ENCODE measurements at regions not wholly inside any gene's neighbourhood (a gene's known extent, or its start where the extent isn't known, plus 50 kb on each side); places are given as distances from the start of the nearest gene placed in this dataset.

DNA sequence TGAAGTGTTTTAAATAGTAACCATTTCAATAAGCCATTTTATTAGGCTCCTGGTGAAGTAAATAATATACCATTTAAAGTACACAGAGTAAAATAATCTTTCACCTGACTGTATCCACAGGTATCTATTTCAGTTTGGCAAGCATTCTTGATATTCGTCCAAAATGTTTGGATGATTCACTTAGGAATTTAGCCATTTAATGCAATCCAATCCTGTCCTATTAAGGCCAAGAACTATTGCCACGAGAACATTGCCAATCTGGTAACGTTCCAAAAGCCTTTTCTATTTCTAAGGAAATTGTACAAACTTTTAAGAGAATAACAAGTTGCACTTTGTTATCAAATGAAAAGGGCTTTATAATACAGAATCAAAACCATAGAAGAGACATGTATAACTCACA, 209.8 kb upstream of the THRB start:
- no peaks in the 10 kb centered on the region for H3K4me1 ChIP-seq (ENCODE audit: low read depth, poor library complexity, severe bottlenecking)
- TF ChIP-seq, protein P1, sequence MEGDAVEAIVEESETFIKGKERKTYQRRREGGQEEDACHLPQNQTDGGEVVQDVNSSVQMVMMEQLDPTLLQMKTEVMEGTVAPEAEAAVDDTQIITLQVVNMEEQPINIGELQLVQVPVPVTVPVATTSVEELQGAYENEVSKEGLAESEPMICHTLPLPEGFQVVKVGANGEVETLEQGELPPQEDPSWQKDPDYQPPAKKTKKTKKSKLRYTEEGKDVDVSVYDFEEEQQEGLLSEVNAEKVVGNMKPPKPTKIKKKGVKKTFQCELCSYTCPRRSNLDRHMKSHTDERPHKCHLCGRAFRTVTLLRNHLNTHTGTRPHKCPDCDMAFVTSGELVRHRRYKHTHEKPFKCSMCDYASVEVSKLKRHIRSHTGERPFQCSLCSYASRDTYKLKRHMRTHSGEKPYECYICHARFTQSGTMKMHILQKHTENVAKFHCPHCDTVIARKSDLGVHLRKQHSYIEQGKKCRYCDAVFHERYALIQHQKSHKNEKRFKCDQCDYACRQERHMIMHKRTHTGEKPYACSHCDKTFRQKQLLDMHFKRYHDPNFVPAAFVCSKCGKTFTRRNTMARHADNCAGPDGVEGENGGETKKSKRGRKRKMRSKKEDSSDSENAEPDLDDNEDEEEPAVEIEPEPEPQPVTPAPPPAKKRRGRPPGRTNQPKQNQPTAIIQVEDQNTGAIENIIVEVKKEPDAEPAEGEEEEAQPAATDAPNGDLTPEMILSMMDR (conservative IDR thresholded peaks at IDR 0.05; ENCODE audit: low read depth, low read length) = no peak
- H3K4me3 ChIP-seq (IDR thresholded peaks at IDR 0.05; ENCODE audit: insufficient read depth, low read depth, low read length) = no peak overlapping the region
- no peaks in the 10 kb centered on the region for H3K36me3 ChIP-seq (ENCODE audit: insufficient read depth)
- H3K9ac ChIP-seq = no peak overlapping the region
- H3K27ac ChIP-seq = no peak overlapping the region
- H2AFZ ChIP-seq (ENCODE audit: low read depth) = no peak overlapping the region
- no peaks in the 10 kb centered on the region for H3K79me2 ChIP-seq (ENCODE audit: insufficient read depth, low read depth)
- no peaks in the 10 kb centered on the region for H4K20me1 ChIP-seq (ENCODE audit: insufficient read depth)
- no peak overlapping the region for H3K4me2 ChIP-seq
- no peaks in the 10 kb centered on the region for H3K27me3 ChIP-seq (ENCODE audit: insufficient read depth, low read depth)

DNA sequence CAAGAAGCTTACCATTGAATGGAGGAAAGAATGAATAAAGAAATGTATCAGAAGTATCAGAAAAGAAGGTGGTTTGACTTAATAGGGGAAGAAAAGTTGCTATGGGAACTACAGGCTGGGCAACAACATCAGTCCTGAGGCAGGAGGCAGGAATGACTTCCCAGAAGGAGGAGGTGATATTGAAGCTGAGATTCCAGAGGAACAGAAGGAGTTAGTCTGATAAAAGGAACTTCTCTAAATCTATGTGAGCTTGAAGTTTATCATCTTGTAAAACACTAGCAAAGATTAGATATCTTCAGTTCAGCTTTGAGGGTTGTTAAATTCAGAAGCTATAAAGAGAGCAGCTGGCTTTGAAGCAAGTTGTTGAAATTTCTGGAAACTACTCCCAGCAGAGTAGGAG, 213.3 kb upstream of the THRB start:
- Histone ChIP-seq H3K27ac (no peak overlapping the region), H3K27me3 (ENCODE audit: insufficient read depth, low read depth) (no peaks in the 10 kb centered on the region), H2AFZ (ENCODE audit: low read depth) (no peak overlapping the region), H3K9ac (no peak overlapping the region), H3K36me3 (ENCODE audit: insufficient read depth) (no peaks in the 10 kb centered on the region), H4K20me1 (ENCODE audit: insufficient read depth) (no peaks in the 10 kb centered on the region), H3K4me2 (no peak overlapping the region), H3K4me1 (ENCODE audit: low read depth, poor library complexity, severe bottlenecking) (no peaks in the 10 kb centered on the region), H3K79me2 (ENCODE audit: insufficient read depth, low read depth) (no peaks in the 10 kb centered on the region), H3K4me3 (IDR thresholded peaks at IDR 0.05; ENCODE audit: insufficient read depth, low read depth, low read length) (no peak overlapping the region)
- TF ChIP-seq, protein P1 (conservative IDR thresholded peaks at IDR 0.05; ENCODE audit: low read depth, low read length) = no peak

DNA sequence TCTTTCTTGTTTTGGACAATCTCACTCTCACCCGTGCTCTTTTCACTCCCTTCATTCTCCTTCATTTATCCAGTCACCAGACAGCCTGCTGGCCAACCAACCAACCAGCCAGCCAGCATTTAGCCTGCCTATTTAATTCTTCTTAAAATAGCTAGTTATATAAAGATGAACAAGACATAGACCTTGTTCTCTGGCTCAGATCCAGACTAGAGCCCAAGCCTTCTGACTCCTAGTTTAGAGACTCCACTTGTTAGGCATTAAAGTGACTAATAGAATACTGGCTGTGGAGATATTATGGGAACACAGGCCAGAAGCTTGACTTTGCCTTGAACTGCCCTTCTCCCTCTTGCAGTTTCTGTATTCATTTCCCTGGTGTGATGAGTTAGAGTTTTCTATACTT, 215.3 kb upstream of the THRB start:
- Histone ChIP-seq H2AFZ (ENCODE audit: low read depth) (no peak overlapping the region), H3K4me2 (no peak overlapping the region), H3K4me1 (ENCODE audit: low read depth, poor library complexity, severe bottlenecking) (no peaks in the 10 kb centered on the region), H3K27ac (no peak overlapping the region), H3K9ac (no peak overlapping the region), H4K20me1 (ENCODE audit: insufficient read depth) (no peaks in the 10 kb centered on the region), H3K27me3 (ENCODE audit: insufficient read depth, low read depth) (no peaks in the 10 kb centered on the region), H3K4me3 (IDR thresholded peaks at IDR 0.05; ENCODE audit: insufficient read depth, low read depth, low read length) (no peak overlapping the region), H3K79me2 (ENCODE audit: insufficient read depth, low read depth) (no peaks in the 10 kb centered on the region), H3K36me3 (ENCODE audit: insufficient read depth) (no peaks in the 10 kb centered on the region)
- TF ChIP-seq, protein P1 (conservative IDR thresholded peaks at IDR 0.05; ENCODE audit: low read depth, low read length) = no peak

DNA sequence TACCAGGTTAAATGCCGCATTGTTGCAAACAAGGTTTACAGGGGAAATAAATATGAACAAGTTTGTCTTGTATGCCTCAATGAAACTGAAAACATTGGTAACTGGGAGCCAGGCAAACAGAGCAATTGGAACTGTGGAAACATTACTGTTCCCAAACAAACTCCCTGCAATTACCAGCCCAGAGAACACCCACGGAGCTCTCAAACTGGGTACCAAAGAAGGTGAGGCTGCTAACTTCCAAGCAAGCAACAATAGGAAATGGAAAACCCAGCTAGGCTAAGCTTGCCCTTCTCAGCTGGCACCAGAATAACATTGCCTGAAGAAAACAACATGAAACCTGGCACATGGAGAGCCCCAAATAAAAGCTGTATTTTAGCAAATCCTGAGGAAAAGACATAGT, 218.9 kb upstream of the THRB start:
- TF ChIP-seq, protein P1 (conservative IDR thresholded peaks at IDR 0.05; ENCODE audit: low read depth, low read length) = no peak
- Histone ChIP-seq H2AFZ (ENCODE audit: low read depth) (no peak overlapping the region), H3K4me3 (IDR thresholded peaks at IDR 0.05; ENCODE audit: insufficient read depth, low read depth, low read length) (no peak overlapping the region), H3K9ac (no peak overlapping the region), H3K4me2 (no peak overlapping the region), H3K36me3 (ENCODE audit: insufficient read depth) (no peaks in the 10 kb centered on the region), H3K27ac (no peak overlapping the region), H3K4me1 (ENCODE audit: low read depth, poor library complexity, severe bottlenecking) (no peaks in the 10 kb centered on the region), H3K27me3 (ENCODE audit: insufficient read depth, low read depth) (no peaks in the 10 kb centered on the region), H4K20me1 (ENCODE audit: insufficient read depth) (no peaks in the 10 kb centered on the region), H3K79me2 (ENCODE audit: insufficient read depth, low read depth) (no peaks in the 10 kb centered on the region)

DNA sequence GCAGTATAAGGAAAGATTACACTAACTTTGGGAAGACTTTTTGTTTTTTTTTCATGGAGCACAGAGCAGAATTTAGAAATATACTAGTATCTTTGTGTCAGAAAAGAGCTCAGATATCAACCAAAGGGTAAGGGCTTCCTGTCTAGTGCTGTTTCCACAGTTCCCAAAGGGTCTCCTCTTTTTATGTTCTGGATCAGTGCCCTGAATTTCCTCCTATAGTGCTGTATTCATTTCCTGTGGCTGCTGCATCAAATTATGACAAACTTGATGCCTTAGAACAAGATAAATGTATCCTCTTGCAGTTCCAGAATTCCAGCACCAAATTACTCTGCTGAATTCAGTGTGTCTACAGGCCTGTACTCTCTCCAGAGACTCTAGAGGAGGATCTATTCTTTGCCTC, 219.8 kb upstream of the THRB start:
- no peaks in the 10 kb centered on the region for H4K20me1 ChIP-seq (ENCODE audit: insufficient read depth)
- H3K79me2 ChIP-seq (ENCODE audit: insufficient read depth, low read depth) = no peaks in the 10 kb centered on the region
- no peak overlapping the region for H3K9ac ChIP-seq
- H2AFZ ChIP-seq (ENCODE audit: low read depth) = no peak overlapping the region
- no peak overlapping the region for H3K4me2 ChIP-seq
- TF ChIP-seq, protein P1 (conservative IDR thresholded peaks at IDR 0.05; ENCODE audit: low read depth, low read length) = no peak
- H3K27me3 ChIP-seq (ENCODE audit: insufficient read depth, low read depth) = no peaks in the 10 kb centered on the region
- H3K4me1 ChIP-seq (ENCODE audit: low read depth, poor library complexity, severe bottlenecking) = no peaks in the 10 kb centered on the region
- no peak overlapping the region for H3K27ac ChIP-seq
- no peaks in the 10 kb centered on the region for H3K36me3 ChIP-seq (ENCODE audit: insufficient read depth)
- H3K4me3 ChIP-seq (IDR thresholded peaks at IDR 0.05; ENCODE audit: insufficient read depth, low read depth, low read length) = no peak overlapping the region

Measured in KMS-11 (cell line).